GM12878 (cell line): ENCODE measurements at regions not wholly inside any gene's neighbourhood (a gene's known extent, or its start where the extent isn't known, plus 50 kb on each side); places are given as distances from the start of the nearest gene placed in this dataset.

Source experiments
- ATAC-seq: fragments of 200-7000 bp; cut with Tn5 transposase; 3 replicates; pipeline ENCODE4 v1.9.1; 2020; ENCODE audit warnings: mild to moderate bottlenecking, moderate library complexity
- BruUV-seq: library from RNA; stranded (reverse); fragments of 400-500 nt; replicated peaks from 2 replicates; lab custom pipeline; 2021; lab: Mats Ljungman, UMichigan
- CTCF ChIA-PET: fragments of 300-600 bp; sonication (Branson Sonifier 250); formaldehyde crosslinking; extraction: SDS; loops from one replicate; lab custom pipeline; 2021; ENCODE audit warnings: inconsistent platforms; lab: Yijun Ruan, JAX
- POLR2A ChIA-PET: fragments of 350-600 bp; formaldehyde crosslinking; extraction: SDS; loops from one replicate; lab custom pipeline; 2021; ENCODE audit warnings: inconsistent platforms; lab: Charles Lee
- RAD21 ChIA-PET: fragments of 300-600 bp; sonication (Branson Sonifier 250); formaldehyde crosslinking; loops from one replicate; lab custom pipeline; 2023; ENCODE audit warnings: antibody characterized with exemption; ENCODE audit not compliant: unreplicated experiment; lab: Charles Lee
- SMC1A ChIA-PET: fragments of 300-600 bp; sonication (Branson Sonifier 250); formaldehyde crosslinking; loops from one replicate; lab custom pipeline; 2023; ENCODE audit not compliant: unreplicated experiment, uncharacterized antibody; lab: Charles Lee
- DNase-seq: peaks from one replicate; pipeline ENCODE4 v3.0.0-alpha.2; 2011; ENCODE audit warnings: low read depth, low spot score
- FAIRE-seq: peaks from 3 replicates; lab custom pipeline; 2011; peaks lifted over from hg19 to GRCh38; lab: Jason Lieb, UNC
- H2AFZ ChIP-seq: 2 replicates; pipeline ENCODE4 v1.6.0; 2011; ENCODE audit warnings: low read depth, low read length, control low read depth; ENCODE audit not compliant: control insufficient read depth
- H3K27ac ChIP-seq: 2 replicates; pipeline ENCODE4 v1.5.1; 2011; ENCODE audit warnings: control low read depth; ENCODE audit not compliant: control insufficient read depth, insufficient read depth
- H3K27me3 ChIP-seq, 2 experiments: replicated peaks in 1 of 2; 2 replicates each; pipeline versions ENCODE4 v1.6.0 to v1.6.1; 2011; ENCODE audit warnings: low read length in 1 of 2; ENCODE audit not compliant: control insufficient read depth in 2 of 2, insufficient read depth in 2 of 2
- H3K36me3 ChIP-seq, 2 experiments: 2 replicates each; pipeline ENCODE4 v1.5.1; 2011; ENCODE audit warnings: low read length in 1 of 2; ENCODE audit not compliant: control insufficient read depth in 2 of 2, insufficient read depth in 2 of 2
- H3K4me1 ChIP-seq: 2 replicates; pipeline ENCODE4 v1.6.1; 2011; ENCODE audit warnings: mild to moderate bottlenecking, low read length, moderate library complexity, mixed read lengths; ENCODE audit not compliant: control insufficient read depth, insufficient read depth
- H3K4me2 ChIP-seq: 2 replicates; pipeline ENCODE4 v1.6.0; 2011; ENCODE audit warnings: control low read depth; ENCODE audit not compliant: control insufficient read depth, insufficient read depth
- H3K4me3 ChIP-seq: fragments of 200-600 bp; sonication (generic); 2 replicates; pipeline ENCODE4 v1.5.1; 2016
- H3K79me2 ChIP-seq: 2 replicates; pipeline ENCODE4 v1.6.0; 2011; ENCODE audit warnings: low read length; ENCODE audit not compliant: control insufficient read depth, insufficient read depth
- H3K9ac ChIP-seq: 2 replicates; pipeline ENCODE4 v1.8.0; 2011; ENCODE audit warnings: low read length, control low read depth, mixed read lengths; ENCODE audit not compliant: control insufficient read depth, insufficient read depth
- H3K9me3 ChIP-seq: replicated peaks from 3 replicates; pipeline ENCODE4 v1.5.1; 2011; ENCODE audit warnings: mild to moderate bottlenecking, low read length; ENCODE audit not compliant: control insufficient read depth, insufficient read depth
- H4K20me1 ChIP-seq: 2 replicates; pipeline ENCODE4 v1.6.0; 2011; ENCODE audit not compliant: control insufficient read depth, insufficient read depth
- FOS ChIP-seq: IDR thresholded peaks from 3 replicates; pipeline ENCODE4 v1.6.1; 2011; ENCODE audit warnings: borderline replicate concordance; ENCODE audit not compliant: insufficient read length; ENCODE audit errors: extremely low read depth
- FOXM1 ChIP-seq: IDR thresholded peaks from 2 replicates; pipeline ENCODE4 v1.6.1; 2012; ENCODE audit warnings: low read depth, mild to moderate bottlenecking, inconsistent platforms, low read length, moderate library complexity
- GATAD2B ChIP-seq: fragments of 450-650 bp; conservative IDR thresholded peaks from 2 replicates; pipeline ENCODE4 v1.6.1; 2017; ENCODE audit warnings: low read depth, mild to moderate bottlenecking, moderate library complexity
- JUND ChIP-seq: IDR thresholded peaks from 2 replicates; pipeline ENCODE4 v1.6.1; 2012; ENCODE audit warnings: low read depth, mild to moderate bottlenecking, low read length, improper control_type of control experiment, moderate library complexity
- MXI1 ChIP-seq: fragments of 150-350 bp; IDR thresholded peaks from 2 replicates; pipeline ENCODE4 v1.6.1; 2011; ENCODE audit warnings: low read depth, mild to moderate bottlenecking, inconsistent platforms, low read length, improper control_type of control experiment
- MYB ChIP-seq: fragments of 150-350 bp; IDR thresholded peaks from 2 replicates; pipeline ENCODE4 v1.6.1; 2014; ENCODE audit warnings: mild to moderate bottlenecking, low read depth, low read length, borderline replicate concordance
- NFIC ChIP-seq: IDR thresholded peaks from 2 replicates; pipeline ENCODE4 v1.6.1; 2012; ENCODE audit warnings: low read depth, mild to moderate bottlenecking, inconsistent platforms, low read length, moderate library complexity
- PBX3 ChIP-seq: IDR thresholded peaks from 2 replicates; pipeline ENCODE4 v1.6.1; 2011; ENCODE audit warnings: mild to moderate bottlenecking, low read depth, low read length, moderate library complexity; ENCODE audit not compliant: insufficient replicate concordance
- RAD51 ChIP-seq: fragments of 450-650 bp; IDR thresholded peaks from 2 replicates; pipeline ENCODE4 v1.6.1; 2016; ENCODE audit warnings: moderate library complexity, mild to moderate bottlenecking, inconsistent platforms
- SIN3A ChIP-seq: IDR thresholded peaks from 2 replicates; pipeline ENCODE4 v1.6.1; 2012; ENCODE audit warnings: low read depth, low read length, improper control_type of control experiment
- SPI1 ChIP-seq: IDR thresholded peaks from 2 replicates; pipeline ENCODE4 v1.6.1; 2011; ENCODE audit warnings: low read depth, mild to moderate bottlenecking, low read length, moderate library complexity, borderline replicate concordance; ENCODE audit not compliant: insufficient read depth
- SUPT20H ChIP-seq: IDR thresholded peaks from 2 replicates; pipeline ENCODE4 v1.6.1; 2011; ENCODE audit warnings: low read depth, mild to moderate bottlenecking, low read length, moderate library complexity, borderline replicate concordance; ENCODE audit not compliant: control insufficient read depth
- TAF1 ChIP-seq: IDR thresholded peaks from 2 replicates; pipeline ENCODE4 v1.6.1; 2011; ENCODE audit warnings: mild to moderate bottlenecking, low read depth, low read length, borderline replicate concordance
- TARDBP ChIP-seq: IDR thresholded peaks from 2 replicates; pipeline ENCODE4 v1.6.1; 2016; ENCODE audit warnings: borderline replicate concordance
- WGBS: methylation state at CpG from one replicate; pipeline ENCODE4 v1.1.6; 2016; ENCODE audit warnings: low lambda C conversion rate; ENCODE audit not compliant: insufficient replicate concordance, insufficient coverage; ENCODE audit errors: missing lambda C conversion rate; 5-methylcytosine and 5-hydroxymethylcytosine counted together
- in situ Hi-C: fragments of 300-500 bp; cut with MboI; formaldehyde crosslinking; loops from 9 replicates; pipeline ENCODE4 v1.14.3; 2018; ENCODE audit warnings: mixed read lengths
- intact Hi-C: fragments of 100-400 bp; cut with micrococcal nuclease; formaldehyde crosslinking; loops from one replicate; pipeline ENCODE4 v1.14.2; 2022; ENCODE audit not compliant: unreplicated experiment
- TF ChIP-seq, protein P1 (sequence below): fragments of 450-650 bp; IDR thresholded peaks from 2 replicates; pipeline ENCODE4 v1.6.1; 2016; ENCODE audit warnings: mild to moderate bottlenecking, moderate library complexity, borderline replicate concordance

GRCh38 chr15:62475591-62475990 is 310.5 kb upstream of the C2CD4B start:
- DNase-seq: no peak
- RAD21 ChIA-PET: no interaction called here

DNA sequence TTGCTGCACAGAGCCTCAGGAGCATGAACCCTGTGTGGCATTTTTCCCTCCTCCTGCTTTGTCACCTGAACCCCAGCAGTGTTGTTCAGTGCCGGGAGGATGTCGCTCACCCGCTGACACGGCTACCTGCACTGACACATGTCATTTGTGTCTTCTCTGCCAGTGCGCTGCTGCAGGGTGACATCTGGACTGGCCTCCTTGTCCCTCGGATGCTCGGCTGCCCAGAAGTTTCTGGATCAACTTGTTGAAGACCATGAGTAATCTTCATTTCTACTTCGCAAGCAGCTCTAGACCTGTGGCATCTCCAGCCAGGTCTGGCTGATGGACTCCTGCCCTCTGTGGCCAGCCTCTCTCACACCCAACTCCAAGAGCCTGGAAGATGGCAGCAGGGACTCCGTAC is 311.1 kb upstream of the C2CD4B start:
- BruUV-seq: no TSS peak
- ChIA-PET POLR2A (no interaction called here), SMC1A (no interaction called here), RAD21 (no interaction called here), CTCF (no interaction called here)
- H2AFZ ChIP-seq: no peak overlapping the region
- FAIRE-seq (no peak), DNase-seq (no peak), ATAC-seq (no peak)
- intact Hi-C loops: no loop called here
- no peaks in the 10 kb centered on the region for H3K9me3 ChIP-seq
- 83% methylated on average over 9 of the region's 9 CpGs for WGBS
- no peaks in the 10 kb centered on the region for H3K27me3 ChIP-seq
- H4K20me1 ChIP-seq: no peaks in the 10 kb centered on the region
- H3K4me2 ChIP-seq: no peak overlapping the region
- no peaks in the 10 kb centered on the region for H3K36me3 ChIP-seq
- peaks cover 4% of the 10 kb centered on the region; the same call in 1 of the 2 replicates for H3K4me1 ChIP-seq
- no peak overlapping the region for H3K27ac ChIP-seq
- in situ Hi-C loops: no loop called here
- H3K4me3 ChIP-seq: no peak overlapping the region
- no peaks in the 10 kb centered on the region for H3K79me2 ChIP-seq
- H3K9ac ChIP-seq: no peak overlapping the region
- TF ChIP-seq FOXM1: no peak
- TF ChIP-seq SIN3A: no peak
- no peak for TF ChIP-seq PBX3
- TF ChIP-seq TAF1: no peak
- no peak for TF ChIP-seq JUND
- TF ChIP-seq SUPT20H: no peak
- no peak for TF ChIP-seq NFIC
- no peak for TF ChIP-seq FOS
- TF ChIP-seq GATAD2B: no peak
- TF ChIP-seq MYB: no peak
- TF ChIP-seq, protein P1, sequence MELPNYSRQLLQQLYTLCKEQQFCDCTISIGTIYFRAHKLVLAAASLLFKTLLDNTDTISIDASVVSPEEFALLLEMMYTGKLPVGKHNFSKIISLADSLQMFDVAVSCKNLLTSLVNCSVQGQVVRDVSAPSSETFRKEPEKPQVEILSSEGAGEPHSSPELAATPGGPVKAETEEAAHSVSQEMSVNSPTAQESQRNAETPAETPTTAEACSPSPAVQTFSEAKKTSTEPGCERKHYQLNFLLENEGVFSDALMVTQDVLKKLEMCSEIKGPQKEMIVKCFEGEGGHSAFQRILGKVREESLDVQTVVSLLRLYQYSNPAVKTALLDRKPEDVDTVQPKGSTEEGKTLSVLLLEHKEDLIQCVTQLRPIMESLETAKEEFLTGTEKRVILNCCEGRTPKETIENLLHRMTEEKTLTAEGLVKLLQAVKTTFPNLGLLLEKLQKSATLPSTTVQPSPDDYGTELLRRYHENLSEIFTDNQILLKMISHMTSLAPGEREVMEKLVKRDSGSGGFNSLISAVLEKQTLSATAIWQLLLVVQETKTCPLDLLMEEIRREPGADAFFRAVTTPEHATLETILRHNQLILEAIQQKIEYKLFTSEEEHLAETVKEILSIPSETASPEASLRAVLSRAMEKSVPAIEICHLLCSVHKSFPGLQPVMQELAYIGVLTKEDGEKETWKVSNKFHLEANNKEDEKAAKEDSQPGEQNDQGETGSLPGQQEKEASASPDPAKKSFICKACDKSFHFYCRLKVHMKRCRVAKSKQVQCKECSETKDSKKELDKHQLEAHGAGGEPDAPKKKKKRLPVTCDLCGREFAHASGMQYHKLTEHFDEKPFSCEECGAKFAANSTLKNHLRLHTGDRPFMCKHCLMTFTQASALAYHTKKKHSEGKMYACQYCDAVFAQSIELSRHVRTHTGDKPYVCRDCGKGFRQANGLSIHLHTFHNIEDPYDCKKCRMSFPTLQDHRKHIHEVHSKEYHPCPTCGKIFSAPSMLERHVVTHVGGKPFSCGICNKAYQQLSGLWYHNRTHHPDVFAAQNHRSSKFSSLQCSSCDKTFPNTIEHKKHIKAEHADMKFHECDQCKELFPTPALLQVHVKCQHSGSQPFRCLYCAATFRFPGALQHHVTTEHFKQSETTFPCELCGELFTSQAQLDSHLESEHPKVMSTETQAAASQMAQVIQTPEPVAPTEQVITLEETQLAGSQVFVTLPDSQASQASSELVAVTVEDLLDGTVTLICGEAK: no peak

More at GRCh38 chr15:62475591-62475990, 310.5 kb upstream of the C2CD4B start:
- no peaks in the 10 kb centered on the region for H3K79me2 ChIP-seq
- no peak overlapping the region for H3K4me3 ChIP-seq
- POLR2A ChIA-PET: no interaction called here
- H3K4me2 ChIP-seq: no peak overlapping the region
- SMC1A ChIA-PET: no interaction called here
- no TSS peak for BruUV-seq
- H4K20me1 ChIP-seq: no peaks in the 10 kb centered on the region
- no peaks in the 10 kb centered on the region for H3K36me3 ChIP-seq
- H3K27me3 ChIP-seq: no peaks in the 10 kb centered on the region
- peaks cover 4% of the 10 kb centered on the region; the same call in 1 of the 2 replicates for H3K4me1 ChIP-seq
- WGBS: 23% methylated on average over 2 of the region's 2 CpGs
- TF ChIP-seq TARDBP (no peak), GATAD2B (no peak), MXI1 (no peak), RAD51 (no peak), SPI1 (no peak)
- H3K9ac ChIP-seq: no peak overlapping the region
- ATAC-seq (no peak), FAIRE-seq (no peak)
- in situ Hi-C loops (no loop called here), intact Hi-C loops (no loop called here)
- H2AFZ ChIP-seq: no peak overlapping the region
- H3K27ac ChIP-seq: no peak overlapping the region
- H3K9me3 ChIP-seq: no peaks in the 10 kb centered on the region
- CTCF ChIA-PET: interaction anchor here (0.9 kb wide), 1 partner anchor 9 kb away, joined by 3 read pairs; no protein-coding TSS in a partner anchor
